HG03196 (cell line): ENCODE measurements at regions not wholly inside any gene's neighbourhood (a gene's known extent, or its start where the extent isn't known, plus 50 kb on each side); places are given as distances from the start of the nearest gene placed in this dataset.

Source experiments
- ATAC-seq: cut with Tn5 transposase; IDR thresholded peaks from one replicate; pipeline ENCODE4 v1.9.1; 2021; ENCODE audit not compliant: unreplicated experiment

GRCh38 chr15:66927201-66928077, 138.0 kb upstream of the SMAD3 start:
- no peak for ATAC-seq

DNA sequence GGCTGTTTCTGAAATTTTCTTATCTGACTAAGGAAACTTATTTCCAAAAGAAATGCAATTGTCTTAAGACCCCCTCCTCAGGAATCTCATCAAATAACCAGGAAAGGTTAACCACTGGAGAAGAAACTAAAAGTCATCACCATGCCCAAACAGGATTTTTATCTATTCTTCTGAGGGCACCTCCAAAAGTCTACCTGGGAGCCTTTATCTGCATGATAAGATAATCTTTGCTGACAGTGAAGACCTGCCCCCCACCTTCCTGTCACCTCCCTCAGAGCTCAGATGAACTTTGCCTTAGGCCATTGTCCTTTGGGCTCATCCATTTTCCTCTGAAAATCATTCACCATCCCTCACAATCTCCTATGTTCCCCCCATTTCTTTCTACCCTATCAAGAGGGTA, 137.3 kb upstream of the SMAD3 start:
- ATAC-seq = no peak

DNA sequence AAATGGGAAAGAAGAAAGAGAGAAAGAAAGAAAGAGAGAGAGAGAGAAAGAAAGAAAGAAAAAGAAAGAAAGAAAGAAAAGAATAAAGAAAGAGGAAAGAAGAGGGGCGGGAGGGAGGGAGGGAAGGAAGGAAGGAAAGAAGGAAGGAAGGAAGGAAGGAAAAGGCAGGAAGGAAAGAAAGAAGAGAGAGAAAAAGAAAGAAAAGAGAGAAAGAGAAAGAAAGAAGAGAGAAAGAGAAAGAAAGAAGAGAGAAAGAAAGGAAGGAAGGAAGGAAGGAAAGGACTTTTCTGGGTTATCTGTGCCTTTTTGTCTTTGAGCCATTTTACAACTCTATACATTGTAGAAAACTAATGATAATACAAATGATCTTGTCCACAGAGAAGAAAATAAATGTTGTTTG, 136.6 kb upstream of the SMAD3 start:
- no peak for ATAC-seq

DNA sequence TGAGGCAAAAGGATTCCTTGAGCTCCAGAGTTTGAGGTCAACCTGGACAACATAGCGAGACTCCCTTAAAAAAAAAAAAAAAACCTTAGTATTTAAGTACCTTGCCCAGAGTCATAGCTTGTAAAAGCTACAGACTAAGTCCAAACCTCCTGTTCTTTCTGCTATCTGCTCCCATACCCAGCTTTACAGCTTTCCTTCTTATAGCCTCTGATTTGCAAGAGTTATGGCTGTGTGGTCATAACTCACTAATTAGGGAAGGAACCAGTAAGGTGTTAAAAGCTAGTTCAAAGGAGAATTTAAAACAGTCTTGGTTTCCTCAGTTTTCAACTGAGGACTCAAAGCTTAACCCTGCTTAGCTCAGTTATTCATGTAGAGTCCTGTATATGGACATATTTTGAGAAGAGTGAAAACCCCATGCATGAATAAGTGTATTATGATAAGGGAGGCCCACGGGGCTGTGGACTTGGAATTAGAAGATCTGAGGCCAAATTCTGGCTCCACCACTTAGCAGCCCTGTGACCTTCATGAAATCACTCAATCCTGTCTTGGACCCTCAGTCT, 135.5 kb upstream of the SMAD3 start:
- ATAC-seq = no peak

DNA sequence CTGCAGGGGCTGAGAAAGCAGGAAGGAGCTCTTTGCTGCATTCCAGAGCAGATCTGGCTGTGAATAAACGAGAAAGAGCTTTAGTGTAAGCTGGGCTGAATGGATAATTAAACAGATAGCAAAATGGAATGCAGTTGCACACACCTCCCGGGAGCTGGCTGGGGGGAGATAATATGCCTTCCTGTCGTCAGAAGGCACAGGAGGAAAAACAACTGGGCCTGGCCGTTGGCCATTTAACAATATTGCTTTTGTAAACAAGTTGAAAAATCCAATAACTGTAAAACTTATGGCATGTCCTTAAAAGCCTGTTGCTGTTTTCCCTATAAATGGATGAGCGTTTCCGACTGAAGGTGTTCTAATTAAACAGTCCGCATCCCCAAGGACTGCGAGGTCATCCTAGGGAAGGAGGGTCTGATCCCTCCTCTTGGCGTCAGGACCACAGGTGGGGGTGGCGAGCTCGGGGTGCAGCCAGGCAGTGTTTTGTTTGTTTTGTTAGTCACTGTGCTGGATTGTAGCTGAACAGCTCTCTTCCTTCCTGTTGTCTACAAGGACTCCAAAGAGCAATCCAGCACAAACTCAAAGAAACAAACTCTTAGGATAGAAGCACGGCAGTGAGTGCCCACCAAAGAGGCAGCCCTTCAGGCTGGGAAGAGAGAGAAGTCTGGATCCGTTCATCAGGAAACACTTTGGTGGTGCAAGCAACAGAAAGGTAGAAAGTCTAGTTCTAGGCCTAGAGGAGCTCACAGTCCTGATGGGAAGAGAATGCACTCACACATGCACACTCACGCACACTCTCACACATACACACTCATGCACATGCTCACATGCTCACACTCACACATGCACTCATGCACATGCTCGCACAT, 133.4 kb upstream of the SMAD3 start:
- ATAC-seq = no peak

DNA sequence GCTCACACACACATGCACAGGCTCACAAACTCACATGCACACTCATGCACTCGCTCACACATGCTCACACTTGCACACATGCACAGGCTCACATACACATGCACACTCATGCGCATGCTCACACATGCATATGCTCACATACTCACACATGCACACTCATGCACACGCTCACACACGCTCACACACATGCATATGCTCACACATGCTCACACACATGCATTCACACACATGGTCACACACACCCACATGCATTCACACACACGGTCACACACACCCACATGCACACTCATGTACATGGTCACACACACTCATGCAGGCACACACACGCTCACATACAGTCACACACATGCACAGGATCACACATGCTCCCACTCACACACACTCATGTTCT, 132.8 kb upstream of the SMAD3 start:
- ATAC-seq = no peak

GRCh38 chr15:66933932-66934867, 131.2 kb upstream of the SMAD3 start:
- ATAC-seq = no peak

GRCh38 chr15:66934868-66935520, 130.4 kb upstream of the SMAD3 start:
- ATAC-seq = no peak

GRCh38 chr15:66935688-66936087, 129.7 kb upstream of the SMAD3 start:
- no peak for ATAC-seq

GRCh38 chr15:66936109-66936860, 129.1 kb upstream of the SMAD3 start:
- no peak for ATAC-seq

GRCh38 chr15:66936861-66937582, 128.4 kb upstream of the SMAD3 start:
- ATAC-seq = no peak

DNA sequence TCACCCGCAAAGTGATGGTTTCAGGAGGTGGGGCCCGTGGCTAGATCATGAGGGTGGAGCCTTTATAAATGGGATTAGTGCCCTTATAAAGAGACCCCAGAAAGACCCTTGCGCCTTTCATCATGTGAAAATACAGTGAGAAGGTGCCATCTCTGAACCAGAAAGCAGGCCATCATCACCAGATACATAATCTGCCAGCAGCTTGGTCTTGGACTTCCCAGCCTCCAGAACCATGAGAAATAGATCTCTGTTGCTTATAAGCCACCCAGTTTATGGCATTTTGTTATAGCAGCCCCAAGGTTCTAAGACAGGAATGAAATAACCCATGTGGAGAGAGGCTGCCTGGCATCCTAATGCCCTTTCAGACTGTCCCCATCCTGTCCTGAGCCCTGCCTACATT, 127.8 kb upstream of the SMAD3 start:
- no peak for ATAC-seq

DNA sequence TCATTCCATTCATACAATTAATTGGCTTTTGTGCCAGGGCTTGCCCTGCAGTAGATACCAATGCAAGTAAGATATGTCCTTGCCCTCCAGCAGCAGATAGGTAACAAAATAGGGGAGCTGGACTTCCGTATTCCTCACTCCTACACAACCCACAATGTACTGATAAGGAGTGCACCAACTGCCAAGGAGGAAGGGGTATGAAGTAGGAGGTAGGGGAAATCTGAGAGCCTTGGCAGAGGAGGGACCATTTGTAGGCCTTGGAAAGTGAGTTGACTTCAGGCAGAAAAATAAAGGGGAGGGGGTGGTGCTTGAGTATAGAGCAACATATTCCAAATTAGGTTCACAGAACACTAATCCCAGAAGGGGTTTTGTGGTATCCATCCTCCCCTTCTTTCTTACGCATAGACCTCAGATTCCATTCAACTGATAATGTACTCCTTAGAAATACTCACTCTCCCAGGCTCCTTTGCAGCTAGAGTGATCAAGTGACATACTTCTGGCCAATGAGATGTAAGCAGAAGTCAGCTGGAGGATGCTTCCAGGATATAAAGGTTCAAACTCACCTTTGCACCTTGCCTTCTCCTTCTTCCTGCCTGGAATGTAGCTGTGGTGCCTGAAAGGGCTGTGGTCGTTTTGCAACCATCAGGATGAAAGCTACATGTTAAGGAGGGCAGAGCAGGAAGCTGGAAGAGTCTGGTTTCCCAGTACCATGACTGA, 127.1 kb upstream of the SMAD3 start:
- no peak for ATAC-seq

DNA sequence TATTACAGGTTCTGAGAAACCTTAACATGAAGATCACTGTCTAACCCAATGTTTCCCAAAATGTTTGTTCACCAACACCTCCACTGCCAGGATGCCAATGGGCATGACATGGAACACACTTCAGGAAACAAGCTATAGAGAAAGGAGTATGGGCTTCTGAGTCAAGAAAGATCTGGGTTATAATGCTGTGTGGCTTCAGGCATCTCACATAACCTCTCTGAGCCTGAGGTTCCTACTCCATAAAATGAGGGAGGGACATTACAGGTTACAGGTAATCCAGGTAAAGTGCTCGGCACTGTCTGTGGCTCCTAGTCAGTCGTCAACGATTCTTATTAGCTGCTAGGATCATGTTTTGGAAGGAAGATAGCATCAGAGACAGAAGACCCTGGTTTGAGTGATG, 126.4 kb upstream of the SMAD3 start:
- ATAC-seq = no peak

GRCh38 chr15:66939451-66940023, 125.9 kb upstream of the SMAD3 start:
- no peak for ATAC-seq

DNA sequence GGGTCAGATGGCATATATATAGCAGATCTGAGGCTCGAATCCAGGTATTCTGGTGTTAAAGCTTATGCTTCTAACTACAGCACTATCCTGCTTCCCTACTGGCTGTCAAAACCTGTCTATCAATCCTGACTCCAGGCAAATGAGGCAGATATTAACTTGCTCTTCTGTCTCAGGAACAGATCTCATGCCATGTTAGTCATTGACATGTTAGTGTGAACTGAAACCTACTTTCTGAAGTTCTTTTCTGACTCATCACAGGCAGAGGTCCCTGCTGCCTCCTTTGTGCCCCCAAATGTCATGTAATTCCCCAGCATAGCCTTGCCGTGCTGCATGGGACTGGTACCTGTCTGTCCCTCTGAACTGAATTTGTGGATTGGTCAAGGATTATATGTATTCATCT, 125.0 kb upstream of the SMAD3 start:
- no peak for ATAC-seq

- no peak for ATAC-seq
Measured at GRCh38 chr15:66941108-66941711, 124.2 kb upstream of the SMAD3 start.
